ENCODE measurements at regions not wholly inside any gene's neighbourhood (a gene's known extent, or its start where the extent isn't known, plus 50 kb on each side); places are given as distances from the start of the nearest gene placed in this dataset.
A peak's percentile ranks its signal among the peaks of the same experiment; 100 is the strongest.
"Not testable (repeated sequence)": the region's sequence is repeated elsewhere in the genome, so short reads cannot be mapped to it uniquely, and the experiment has no call there.

GRCh38 chr16:29578898-29579297 is 72.7 kb upstream of the NPIPB12 start:
- not testable (repeated sequence) for H3K36me3 ChIP-seq; H3K4me3 ChIP-seq; H3K9me3 ChIP-seq (replicated peaks); H3K27ac ChIP-seq; H3K4me1 ChIP-seq; H3K27me3 ChIP-seq; DNase-seq

GRCh38 chr16:29581764-29582163 is 75.6 kb upstream of the NPIPB12 start:
- not testable (repeated sequence) for H3K9me3 ChIP-seq (replicated peaks); H3K36me3 ChIP-seq; H3K27ac ChIP-seq; H3K27me3 ChIP-seq; H3K4me3 ChIP-seq; H3K4me1 ChIP-seq; DNase-seq

GRCh38 chr16:29591919-29592318 is 71.1 kb upstream of the SPN start:
- DNase-seq; H3K9me3 ChIP-seq (replicated peaks); H3K36me3 ChIP-seq; H3K4me3 ChIP-seq; H3K4me1 ChIP-seq; H3K27me3 ChIP-seq; H3K27ac ChIP-seq: not testable (repeated sequence)

- not testable (repeated sequence) for H3K27ac ChIP-seq; H3K4me1 ChIP-seq; H3K36me3 ChIP-seq; H3K9me3 ChIP-seq (replicated peaks); H3K27me3 ChIP-seq
- H3K4me3 ChIP-seq = peak overlapping the region; percentile 56
- DNase-seq = peak in 1 of 2 experiments; percentile 15
Measured at GRCh38 chr16:29594269-29594925, 68.7 kb upstream of the SPN start.

GRCh38 chr16:29594926-29595838 is 67.9 kb upstream of the SPN start:
- H3K27me3 ChIP-seq; H3K36me3 ChIP-seq; H3K9me3 ChIP-seq (replicated peaks); H3K4me1 ChIP-seq; H3K27ac ChIP-seq: not testable (repeated sequence)
- DNase-seq = peak; percentile 81 to 87
- peak overlapping the region; percentile 56 for H3K4me3 ChIP-seq

- H3K36me3 ChIP-seq = not testable (repeated sequence)
Measured at GRCh38 chr16:29597030-29597429, 66.0 kb upstream of the SPN start.

GRCh38 chr16:29600111-29601000 is 62.7 kb upstream of the SPN start:
- not testable (repeated sequence) for H3K27me3 ChIP-seq; H3K4me3 ChIP-seq; H3K27ac ChIP-seq; H3K36me3 ChIP-seq; H3K9me3 ChIP-seq (replicated peaks); DNase-seq
- peaks cover 29% of the 10 kb centered on the region for H3K4me1 ChIP-seq

More at GRCh38 chr16:29597030-29597429, 66.0 kb upstream of the SPN start:
- H3K4me1 ChIP-seq; H3K27me3 ChIP-seq; H3K9me3 ChIP-seq (replicated peaks); H3K4me3 ChIP-seq; DNase-seq; H3K27ac ChIP-seq: not testable (repeated sequence)

- peak overlapping the region; percentile 33 for H3K27ac ChIP-seq
Measured at GRCh38 chr16:29602247-29602625, 60.8 kb upstream of the SPN start.

GRCh38 chr16:29602683-29603088 is 60.4 kb upstream of the SPN start:
- peak; percentile 53 to 69 for DNase-seq
- not testable (repeated sequence) for H3K36me3 ChIP-seq
- H3K4me1 ChIP-seq = peaks cover 30% of the 10 kb centered on the region

More at GRCh38 chr16:29602247-29602625, 60.8 kb upstream of the SPN start:
- H3K4me1 ChIP-seq = peaks cover 30% of the 10 kb centered on the region
- not testable (repeated sequence) for H3K9me3 ChIP-seq (replicated peaks); H3K27me3 ChIP-seq; H3K4me3 ChIP-seq; H3K36me3 ChIP-seq
- peak in 1 of 2 experiments; percentile 26 for DNase-seq

GRCh38 chr16:29604631-29605549 is 58.2 kb upstream of the SPN start:
- H3K4me3 ChIP-seq; H3K9me3 ChIP-seq (replicated peaks); H3K27me3 ChIP-seq; H3K36me3 ChIP-seq: not testable (repeated sequence)
- DNase-seq = peak; percentile 86 to 87
- Histone ChIP-seq H3K27ac (peak overlapping the region; percentile 49), H3K4me1 (peaks cover 30% of the 10 kb centered on the region)

More at GRCh38 chr16:29602683-29603088, 60.4 kb upstream of the SPN start:
- H3K27ac ChIP-seq = peak overlapping the region; percentile 49; the same call in 1 of the 2 replicates
- H3K27me3 ChIP-seq; H3K4me3 ChIP-seq; H3K9me3 ChIP-seq (replicated peaks): not testable (repeated sequence)

- peaks cover 30% of the 10 kb centered on the region for H3K4me1 ChIP-seq
- peak; percentile 26 to 53 for DNase-seq
- not testable (repeated sequence) for H3K27me3 ChIP-seq; H3K4me3 ChIP-seq; H3K36me3 ChIP-seq; H3K9me3 ChIP-seq (replicated peaks)
- peak overlapping the region; percentile 49; the same call in 1 of the 2 replicates for H3K27ac ChIP-seq
Measured at GRCh38 chr16:29605593-29606205, 57.3 kb upstream of the SPN start.

- H3K36me3 ChIP-seq; H3K27me3 ChIP-seq; H3K4me3 ChIP-seq; H3K27ac ChIP-seq; DNase-seq; H3K9me3 ChIP-seq (replicated peaks): not testable (repeated sequence)
- peaks cover 26% of the 10 kb centered on the region for H3K4me1 ChIP-seq
Measured at GRCh38 chr16:29606669-29607427, 56.2 kb upstream of the SPN start.

- peaks cover 22% of the 10 kb centered on the region for H3K4me1 ChIP-seq
- not testable (repeated sequence) for H3K27ac ChIP-seq; H3K4me3 ChIP-seq; H3K9me3 ChIP-seq (replicated peaks); H3K36me3 ChIP-seq; DNase-seq; H3K27me3 ChIP-seq
Measured at GRCh38 chr16:29607428-29607823, 55.6 kb upstream of the SPN start.
